ENCODE measurements at regions not wholly inside any gene's neighbourhood (a gene's known extent, or its start where the extent isn't known, plus 50 kb on each side); places are given as distances from the start of the nearest gene placed in this dataset.

GRCh38 chr12:94762259-94762942, 112.0 kb upstream of the TMCC3 start:
- ChIA-PET POLR2A (interaction anchor here (0.6 kb wide), 1 partner anchor 227 kb away, joined by 4 read pairs; no protein-coding TSS in a partner anchor), CTCF (interaction anchor here (0.6 kb wide), 1 partner anchor 116 kb away, joined by 3 read pairs; no protein-coding TSS in a partner anchor)

GRCh38 chr12:94761559-94761958, 111.2 kb upstream of the TMCC3 start:
- ChIA-PET POLR2A (interaction anchor here (0.6 kb wide), 1 partner anchor 227 kb away, joined by 4 read pairs; no protein-coding TSS in a partner anchor), CTCF (no interaction called here)

GRCh38 chr12:94760786-94761185, 110.4 kb upstream of the TMCC3 start:
- POLR2A ChIA-PET = no interaction called here
- CTCF ChIA-PET = no interaction called here

GRCh38 chr12:94756789-94757188, 106.4 kb upstream of the TMCC3 start:
- POLR2A ChIA-PET = no interaction called here
- CTCF ChIA-PET = no interaction called here

GRCh38 chr12:94755598-94755997, 105.2 kb upstream of the TMCC3 start:
- ChIA-PET POLR2A (no interaction called here), CTCF (interaction anchor here (0.7 kb wide), 1 partner anchor 226 kb away, joined by 3 read pairs; no protein-coding TSS in a partner anchor)

GRCh38 chr12:94754653-94755052, 104.3 kb upstream of the TMCC3 start:
- ChIA-PET POLR2A (no interaction called here), CTCF (interaction anchor here (0.6 to 0.8 kb wide), 2 partner anchors 209 to 578 kb away, joined by 3 to 4 read pairs; no protein-coding TSS in a partner anchor)

GRCh38 chr12:94753036-94753679, 102.8 kb upstream of the TMCC3 start:
- ChIA-PET CTCF (no interaction called here), POLR2A (no interaction called here)

- POLR2A ChIA-PET = no interaction called here
These were observed 100.5 kb upstream of the TMCC3 start for GRCh38 chr12:94750864-94751263.

GRCh38 chr12:94749890-94750289, 99.5 kb upstream of the TMCC3 start:
- ChIA-PET POLR2A (no interaction called here), CTCF (no interaction called here)

More at GRCh38 chr12:94750864-94751263, 100.5 kb upstream of the TMCC3 start:
- CTCF ChIA-PET = no interaction called here

GRCh38 chr12:94749455-94749854, 99.1 kb upstream of the TMCC3 start:
- POLR2A ChIA-PET = no interaction called here

GRCh38 chr12:94748726-94749421, 98.5 kb upstream of the TMCC3 start:
- CTCF ChIA-PET = no interaction called here
- POLR2A ChIA-PET = no interaction called here

More at GRCh38 chr12:94749455-94749854, 99.1 kb upstream of the TMCC3 start:
- CTCF ChIA-PET = no interaction called here

GRCh38 chr12:94745562-94745961, 95.2 kb upstream of the TMCC3 start:
- POLR2A ChIA-PET = no interaction called here

GRCh38 chr12:94743174-94743573, 92.8 kb upstream of the TMCC3 start:
- POLR2A ChIA-PET = no interaction called here

More at GRCh38 chr12:94745562-94745961, 95.2 kb upstream of the TMCC3 start:
- CTCF ChIA-PET = no interaction called here

GRCh38 chr12:94740601-94741362, 90.4 kb upstream of the TMCC3 start:
- CTCF ChIA-PET = no interaction called here
- POLR2A ChIA-PET = no interaction called here

More at GRCh38 chr12:94743174-94743573, 92.8 kb upstream of the TMCC3 start:
- CTCF ChIA-PET = no interaction called here

GRCh38 chr12:94736820-94737219, 86.5 kb upstream of the TMCC3 start:
- CTCF ChIA-PET = no interaction called here
- POLR2A ChIA-PET = no interaction called here

- POLR2A ChIA-PET = no interaction called here
- CTCF ChIA-PET = no interaction called here
These were observed 85.6 kb upstream of the TMCC3 start for GRCh38 chr12:94736004-94736403.

- CTCF ChIA-PET = no interaction called here
- POLR2A ChIA-PET = no interaction called here
These were observed 83.4 kb upstream of the TMCC3 start for GRCh38 chr12:94733727-94734126.

GRCh38 chr12:94732367-94732990, 82.1 kb upstream of the TMCC3 start:
- CTCF ChIA-PET = no interaction called here
- POLR2A ChIA-PET = no interaction called here

GRCh38 chr12:94731733-94732360, 81.5 kb upstream of the TMCC3 start:
- ChIA-PET POLR2A (no interaction called here), CTCF (no interaction called here)

Measured in activated CD8-positive, alpha-beta memory T cell treated with anti-CD3 and anti-CD28 coated beads for 36 hours (primary cell).